ENCODE measurements at regions not wholly inside any gene's neighbourhood (a gene's known extent, or its start where the extent isn't known, plus 50 kb on each side); places are given as distances from the start of the nearest gene placed in this dataset.
"Not testable (repeated sequence)": the region's sequence is repeated elsewhere in the genome, so short reads cannot be mapped to it uniquely, and the experiment has no call there.

GRCh38 chr13:63843766-63844699 lies 2428.4 kb upstream of the PCDH20 start:
- no peak for DNase-seq

- no peak for DNase-seq
Observed at GRCh38 chr13:63842102-63842501, 2426.5 kb upstream of the PCDH20 start.

DNA sequence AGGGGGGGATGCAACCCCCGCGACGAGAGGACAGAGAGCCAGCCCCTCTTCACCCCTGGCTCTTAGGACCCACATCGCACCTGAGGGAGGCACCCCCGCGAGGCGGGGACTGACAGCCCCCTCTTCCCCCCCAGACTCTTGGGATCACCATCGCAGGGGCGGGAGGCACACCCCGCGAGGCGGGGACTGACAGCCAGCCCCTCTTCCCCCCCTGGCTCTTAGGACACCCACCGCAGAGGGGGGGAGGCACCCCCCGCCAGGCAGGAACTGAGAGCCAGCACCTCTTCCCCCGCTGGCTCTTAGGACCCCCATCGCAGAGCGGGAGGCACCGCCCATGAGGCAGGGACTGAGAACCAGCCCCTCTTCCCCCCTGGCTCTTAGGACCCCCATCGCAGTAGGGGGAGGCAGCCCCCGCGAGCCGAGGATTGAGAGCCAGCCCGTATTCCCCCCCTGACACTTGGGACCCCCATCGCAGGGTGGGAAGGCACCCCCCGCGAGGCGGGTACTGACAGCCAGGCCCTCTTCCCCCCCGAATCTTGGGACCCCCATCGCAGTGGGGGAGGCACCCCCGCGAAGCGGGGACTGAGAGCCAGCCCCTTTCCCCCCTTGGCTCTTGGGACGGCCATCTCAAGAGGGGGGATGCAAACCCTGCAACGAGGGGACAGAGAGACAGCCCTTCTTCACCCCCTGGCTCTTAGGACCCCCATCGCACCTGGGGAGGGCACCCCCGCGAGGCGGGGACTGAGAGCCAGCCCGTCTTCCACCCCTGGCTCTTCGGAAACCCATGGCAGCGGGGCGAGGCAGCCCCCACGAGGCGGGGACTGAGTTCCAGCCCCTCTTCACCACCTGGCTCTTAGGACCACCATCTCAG lies 2425.1 kb upstream of the PCDH20 start:
- DNase-seq = no peak

DNA sequence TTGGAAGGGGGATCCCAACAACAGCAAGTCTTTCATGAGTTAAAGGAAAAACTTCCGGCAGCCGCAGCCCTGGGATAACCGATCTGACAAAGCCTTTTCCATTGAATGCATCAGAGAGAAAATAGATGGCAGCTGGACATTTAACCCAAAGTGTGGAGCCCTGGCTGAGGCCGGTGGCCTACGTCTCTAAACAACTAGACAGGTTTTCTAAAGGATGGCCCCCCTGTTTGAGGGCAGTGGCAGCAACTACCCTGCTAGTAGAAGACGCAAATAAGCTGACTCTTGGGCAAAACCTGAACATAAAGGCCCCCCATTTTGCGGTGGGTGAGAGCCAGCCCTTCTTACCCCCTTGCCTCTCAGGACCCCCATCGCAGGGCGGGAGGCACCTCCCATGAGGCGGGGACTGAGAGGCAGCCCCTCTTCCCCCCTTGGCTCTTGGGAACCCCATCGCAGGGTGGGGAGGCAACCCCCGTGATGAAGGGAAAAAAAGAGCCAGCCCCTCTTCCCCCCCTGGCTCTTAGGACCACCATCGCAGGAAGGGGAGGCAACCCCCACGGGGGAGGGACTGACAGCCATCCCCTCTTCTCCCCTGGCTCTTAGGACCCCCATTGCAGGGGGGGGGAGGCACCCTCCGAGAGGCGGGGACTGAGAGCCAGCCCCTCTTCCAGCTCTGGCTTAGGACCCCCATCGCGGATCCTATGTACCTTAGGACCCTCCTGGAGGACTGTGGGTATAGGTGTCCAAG lies 2422.9 kb upstream of the PCDH20 start:
- no peak for DNase-seq

- not testable (repeated sequence) for DNase-seq
Observed at GRCh38 chr13:63837701-63838100, 2422.1 kb upstream of the PCDH20 start.

DNA sequence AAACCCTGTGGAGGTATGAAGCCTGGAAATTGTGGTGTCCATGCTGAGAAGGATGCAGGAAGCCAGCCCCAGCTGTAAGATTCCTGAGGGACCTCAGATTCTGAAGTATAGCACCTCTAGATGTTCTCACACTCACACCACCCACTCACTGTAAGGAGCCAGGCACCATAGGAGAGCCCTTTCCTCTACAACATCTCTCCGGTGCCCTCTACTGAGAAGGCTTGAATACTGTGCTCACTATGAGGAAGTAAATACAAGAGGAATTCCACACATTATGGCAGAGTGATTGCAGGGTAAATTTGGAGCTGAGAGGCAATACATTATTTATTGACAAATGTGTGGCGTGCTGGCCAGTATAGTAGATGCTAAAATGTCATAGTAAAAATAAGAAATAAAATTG lies 2414.0 kb upstream of the PCDH20 start:
- not testable (repeated sequence) for DNase-seq

GRCh38 chr13:63821785-63822184 lies 2406.1 kb upstream of the PCDH20 start:
- DNase-seq = not testable (repeated sequence)

GRCh38 chr13:63811428-63812004 lies 2395.9 kb upstream of the PCDH20 start:
- DNase-seq = not testable (repeated sequence)

- DNase-seq = peak in 1 of 2 experiments; percentile 5
Observed at GRCh38 chr13:63791134-63791533, 2375.5 kb upstream of the PCDH20 start.

DNA sequence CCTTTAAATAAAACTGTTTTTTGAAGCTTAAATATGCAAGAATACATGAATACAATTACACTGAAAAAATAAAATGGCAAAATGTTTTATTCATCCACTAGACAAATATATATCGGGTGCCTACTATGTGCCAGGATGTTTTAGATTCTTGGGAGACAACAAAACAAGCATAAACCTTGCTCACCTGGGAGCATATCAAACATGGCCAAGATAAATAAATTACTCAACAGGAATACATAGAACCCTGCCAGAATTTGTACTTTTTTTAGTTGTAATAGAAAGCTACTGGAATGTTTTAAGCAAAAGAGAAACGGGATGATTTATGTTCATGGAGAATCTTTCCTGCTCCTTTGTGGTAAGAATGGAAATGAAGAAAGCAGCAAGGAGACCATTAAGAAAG lies 2358.5 kb upstream of the PCDH20 start:
- DNase-seq = no peak

DNA sequence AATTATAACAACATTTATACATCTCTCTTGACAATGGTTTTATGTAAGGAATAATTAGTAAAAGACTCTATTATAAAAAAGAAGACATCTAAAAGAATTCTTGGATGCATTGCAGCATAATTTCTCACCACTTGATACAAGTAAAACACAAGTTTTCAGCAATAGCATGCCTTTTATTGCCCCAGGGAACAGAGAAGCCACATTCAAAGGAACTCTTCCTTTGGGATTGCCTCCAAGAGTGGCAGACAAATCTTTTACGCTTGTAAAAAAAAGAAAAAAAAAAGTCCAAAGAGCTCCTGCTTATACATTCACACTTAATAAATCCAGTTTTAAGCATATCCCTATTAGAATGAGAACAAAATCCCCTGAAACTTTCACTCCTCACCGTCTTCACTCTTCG lies 2357.8 kb upstream of the PCDH20 start:
- DNase-seq = no peak

DNA sequence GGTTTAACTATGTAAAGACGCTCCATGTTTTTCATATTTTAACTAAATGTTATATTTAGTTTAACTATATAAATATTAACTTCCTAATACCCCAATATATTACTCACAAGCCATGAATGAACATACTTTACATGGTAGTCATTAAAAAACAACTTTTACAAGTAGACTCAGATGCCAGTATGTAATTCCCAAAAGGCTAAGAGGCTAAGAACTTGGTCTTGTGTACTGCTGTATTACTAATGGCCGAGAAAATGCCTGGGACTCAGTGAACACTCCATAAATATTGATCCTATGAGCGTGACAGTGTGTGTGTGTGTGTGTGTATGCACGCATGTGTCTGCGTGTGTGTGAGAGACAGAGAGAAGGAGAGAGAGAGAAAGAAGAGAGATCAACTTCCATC lies 2342.0 kb upstream of the PCDH20 start:
- DNase-seq = not testable (repeated sequence)

DNA sequence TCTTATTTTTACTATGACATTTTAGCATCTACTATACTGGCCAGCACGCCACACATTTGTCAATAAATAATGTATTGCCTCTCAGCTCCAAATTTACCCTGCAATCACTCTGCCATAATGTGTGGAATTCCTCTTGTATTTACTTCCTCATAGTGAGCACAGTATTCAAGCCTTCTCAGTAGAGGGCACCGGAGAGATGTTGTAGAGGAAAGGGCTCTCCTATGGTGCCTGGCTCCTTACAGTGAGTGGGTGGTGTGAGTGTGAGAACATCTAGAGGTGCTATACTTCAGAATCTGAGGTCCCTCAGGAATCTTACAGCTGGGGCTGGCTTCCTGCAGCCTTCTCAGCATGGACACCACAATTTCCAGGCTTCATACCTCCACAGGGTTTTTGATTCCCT lies 2334.2 kb upstream of the PCDH20 start:
- not testable (repeated sequence) for DNase-seq

DNA sequence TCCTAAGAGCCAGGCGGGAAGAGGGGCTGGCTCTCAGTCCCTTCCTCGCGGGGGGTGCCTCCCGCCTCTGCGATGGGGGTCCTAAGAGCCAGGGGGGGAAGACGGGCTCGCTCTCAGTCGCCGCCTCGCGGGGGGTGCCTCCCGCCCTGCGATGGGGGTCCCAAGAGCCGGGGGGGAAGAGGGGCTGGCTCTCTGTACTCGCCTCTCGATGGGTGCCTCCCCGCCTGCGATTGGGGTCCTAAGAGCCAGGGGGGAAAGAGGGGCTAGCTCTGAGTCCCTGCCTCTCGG lies 2326.1 kb upstream of the PCDH20 start:
- DNase-seq = not testable (repeated sequence)

DNA sequence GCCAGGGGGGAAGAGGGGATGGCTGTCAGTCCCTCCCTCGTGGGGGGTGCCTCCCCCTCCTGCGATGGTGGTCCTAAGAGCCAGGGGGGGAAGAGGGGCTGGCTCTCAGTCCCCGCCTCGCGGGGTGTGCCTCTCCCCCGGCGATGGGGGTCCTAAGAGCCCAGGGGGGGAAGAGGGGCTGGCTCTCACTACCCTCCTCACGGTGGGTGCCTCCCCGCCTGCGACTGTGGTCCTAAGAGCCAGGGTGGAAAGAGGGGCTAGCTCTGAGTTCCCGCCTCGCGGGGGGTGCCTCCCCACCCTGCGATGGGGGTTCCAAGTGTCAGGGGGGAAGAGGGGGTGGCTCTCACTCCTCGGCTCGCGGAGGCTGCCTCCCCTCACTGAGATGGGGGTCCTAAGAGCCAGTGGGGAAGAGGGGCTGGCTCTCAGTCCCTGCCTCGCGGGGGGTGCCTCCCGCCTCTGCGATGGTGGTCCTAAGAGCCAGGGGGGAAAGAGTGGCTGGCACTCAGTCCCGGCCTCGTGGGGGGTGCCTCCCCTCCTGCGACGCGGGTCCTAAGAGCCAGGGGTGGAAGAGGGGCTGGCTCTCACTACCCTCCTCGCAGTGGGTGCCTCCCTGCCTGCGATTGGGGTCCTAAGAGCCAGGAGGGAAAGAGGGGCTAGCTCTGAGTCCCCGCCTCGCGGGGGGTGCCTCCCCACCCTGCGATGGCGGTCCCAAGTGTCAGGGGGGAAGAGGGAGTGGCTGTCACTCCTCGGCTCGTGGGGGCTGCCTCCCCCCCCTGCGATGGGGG lies 2325.6 kb upstream of the PCDH20 start:
- no peak for DNase-seq

GRCh38 chr13:63739112-63739735 lies 2323.6 kb upstream of the PCDH20 start:
- DNase-seq = not testable (repeated sequence)

DNA sequence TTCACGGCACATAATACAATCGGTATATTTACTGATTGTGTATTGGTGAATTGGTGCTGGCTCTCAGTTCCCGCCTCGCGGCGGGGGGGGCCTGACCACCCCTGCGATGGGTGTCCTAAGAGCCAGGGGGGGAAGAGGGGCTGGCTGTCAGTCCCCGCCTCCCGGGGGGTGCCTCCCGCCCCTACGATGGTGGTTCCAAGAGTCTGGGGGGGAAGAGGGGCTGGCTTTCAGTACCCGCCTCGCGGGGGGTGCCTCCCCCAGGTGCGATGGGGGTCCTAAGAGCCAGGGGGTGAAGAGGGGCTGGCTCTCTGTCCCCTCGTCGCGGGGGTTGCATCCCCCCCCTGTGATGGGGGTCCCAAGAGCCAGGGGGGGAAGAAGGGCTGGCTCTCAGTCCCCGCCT lies 2321.8 kb upstream of the PCDH20 start:
- DNase-seq = no peak

DNA sequence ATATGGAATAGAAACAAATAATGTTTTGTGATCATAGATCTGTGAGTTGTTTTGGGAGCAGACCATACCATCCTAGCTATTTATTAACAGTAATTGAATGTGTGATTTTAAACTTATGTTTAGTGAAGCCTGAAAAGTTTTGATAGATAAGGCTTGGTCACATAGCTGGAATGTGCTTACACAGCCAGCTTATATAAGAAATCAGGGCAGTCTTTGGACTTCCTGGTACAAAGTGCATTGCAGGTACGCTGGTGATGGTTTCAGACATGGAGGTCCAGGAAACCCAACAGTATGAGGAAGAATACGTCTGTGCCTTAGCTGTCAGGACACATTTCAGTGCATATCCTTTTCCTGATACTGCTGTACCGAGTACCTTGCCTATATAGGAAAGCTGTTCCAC lies 2316.2 kb upstream of the PCDH20 start:
- no peak for DNase-seq

- DNase-seq = not testable (repeated sequence)
Observed at GRCh38 chr13:63712159-63712558, 2296.5 kb upstream of the PCDH20 start.

DNA sequence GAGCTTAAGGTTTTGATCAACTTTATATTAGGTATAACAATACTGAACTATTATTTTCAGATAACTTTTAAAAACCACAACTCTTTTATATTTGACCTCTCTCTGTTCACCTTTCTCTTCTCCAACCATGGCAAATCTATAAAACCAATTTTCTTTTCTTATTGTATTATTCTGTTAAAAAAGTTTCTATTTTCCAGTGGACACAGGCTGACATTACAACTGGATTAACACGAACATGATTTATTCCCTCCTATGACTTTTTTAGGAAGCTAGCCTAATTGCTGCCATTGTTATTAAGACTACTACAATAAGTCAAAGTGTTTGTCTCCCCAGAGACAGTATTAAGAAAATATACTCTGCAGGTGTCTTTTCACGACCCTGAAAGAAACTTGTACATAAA lies 2291.1 kb upstream of the PCDH20 start:
- DNase-seq = no peak

DNA sequence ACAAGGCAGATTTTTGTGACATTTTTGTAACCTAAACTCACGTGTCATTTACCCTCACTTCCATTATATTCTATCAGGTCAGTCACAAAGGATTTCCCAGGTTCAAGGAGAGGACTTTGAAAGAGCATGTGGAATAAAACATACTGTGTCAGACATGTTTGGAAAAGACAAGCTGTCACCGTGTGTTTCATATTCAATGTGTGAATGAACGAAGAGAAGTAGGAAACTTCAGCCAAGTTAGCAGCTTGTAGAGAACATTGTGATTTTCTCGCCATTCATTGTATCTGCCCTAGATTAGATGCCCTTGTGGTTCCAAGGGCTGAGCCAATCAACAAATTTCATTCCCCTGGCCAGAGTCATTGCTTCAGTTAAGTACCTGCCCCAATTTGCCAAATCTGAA lies 2288.9 kb upstream of the PCDH20 start:
- no peak for DNase-seq

GRCh38 chr13:63700350-63700749 lies 2284.7 kb upstream of the PCDH20 start:
- DNase-seq = no peak
